ENCODE measurements at regions not wholly inside any gene's neighbourhood (a gene's known extent, or its start where the extent isn't known, plus 50 kb on each side); places are given as distances from the start of the nearest gene placed in this dataset.

GRCh38 chr13:90783273-90783672 is 564.2 kb upstream of the MIR17HG start:
- H3K27me3 ChIP-seq (ENCODE audit: insufficient read depth, insufficient read length), result no peaks in the 10 kb centered on the region
- DNase-seq (ENCODE audit: low read depth, low spot score), result no peak
- H3K9ac ChIP-seq (ENCODE audit: insufficient read length, low read depth), result no peak overlapping the region
- H3K36me3 ChIP-seq (ENCODE audit: insufficient read depth, insufficient read length, low read length), result no peaks in the 10 kb centered on the region
- H3K4me1 ChIP-seq (ENCODE audit: insufficient read depth, insufficient read length), result no peaks in the 10 kb centered on the region
- H3K4me3 ChIP-seq (ENCODE audit: insufficient read length, low read depth), result no peak overlapping the region
- no peaks in the 10 kb centered on the region for H3K9me3 ChIP-seq (ENCODE audit: insufficient read depth, low read length)
- TF ChIP-seq SUZ12 (IDR thresholded peaks at IDR 0.05; ENCODE audit: extremely low read depth, insufficient read depth, insufficient read length) (no peak), ZNF274 (IDR thresholded peaks at IDR 0.05; ENCODE audit: low read depth, low read length) (no peak), YY1 (IDR thresholded peaks at IDR 0.05; ENCODE audit: insufficient read depth, insufficient read length) (no peak)

- DNase-seq (ENCODE audit: low read depth, low spot score), result no peak
- Histone ChIP-seq H3K4me3 (ENCODE audit: insufficient read length, low read depth) (no peak overlapping the region), H3K9ac (ENCODE audit: insufficient read length, low read depth) (no peak overlapping the region), H3K4me1 (ENCODE audit: insufficient read depth, insufficient read length) (no peaks in the 10 kb centered on the region), H3K9me3 (ENCODE audit: insufficient read depth, low read length) (no peaks in the 10 kb centered on the region), H3K36me3 (ENCODE audit: insufficient read depth, insufficient read length, low read length) (no peaks in the 10 kb centered on the region), H3K27me3 (ENCODE audit: insufficient read depth, insufficient read length) (no peaks in the 10 kb centered on the region)
- TF ChIP-seq SUZ12 (IDR thresholded peaks at IDR 0.05; ENCODE audit: extremely low read depth, insufficient read depth, insufficient read length) (no peak), ZNF274 (IDR thresholded peaks at IDR 0.05; ENCODE audit: low read depth, low read length) (no peak), YY1 (IDR thresholded peaks at IDR 0.05; ENCODE audit: insufficient read depth, insufficient read length) (no peak)
Observed at GRCh38 chr13:90787007-90787406, 560.5 kb upstream of the MIR17HG start.

- Histone ChIP-seq H3K9ac (ENCODE audit: insufficient read length, low read depth) (no peak overlapping the region), H3K27me3 (ENCODE audit: insufficient read depth, insufficient read length) (no peaks in the 10 kb centered on the region), H3K4me1 (ENCODE audit: insufficient read depth, insufficient read length) (no peaks in the 10 kb centered on the region), H3K9me3 (ENCODE audit: insufficient read depth, low read length) (no peaks in the 10 kb centered on the region), H3K36me3 (ENCODE audit: insufficient read depth, insufficient read length, low read length) (no peaks in the 10 kb centered on the region), H3K4me3 (ENCODE audit: insufficient read length, low read depth) (no peak overlapping the region)
- DNase-seq (ENCODE audit: low read depth, low spot score), result no peak
- TF ChIP-seq SUZ12 (IDR thresholded peaks at IDR 0.05; ENCODE audit: extremely low read depth, insufficient read depth, insufficient read length) (no peak), ZNF274 (IDR thresholded peaks at IDR 0.05; ENCODE audit: low read depth, low read length) (no peak), YY1 (IDR thresholded peaks at IDR 0.05; ENCODE audit: insufficient read depth, insufficient read length) (no peak)
Observed at GRCh38 chr13:90792335-90792734, 555.2 kb upstream of the MIR17HG start.

- H3K4me1 ChIP-seq (ENCODE audit: insufficient read depth, insufficient read length), result no peaks in the 10 kb centered on the region
Observed at GRCh38 chr13:90793261-90793820, 554.1 kb upstream of the MIR17HG start.

GRCh38 chr13:90796474-90796873 is 551.0 kb upstream of the MIR17HG start:
- Histone ChIP-seq H3K27me3 (ENCODE audit: insufficient read depth, insufficient read length) (no peaks in the 10 kb centered on the region), H3K36me3 (ENCODE audit: insufficient read depth, insufficient read length, low read length) (no peaks in the 10 kb centered on the region), H3K4me1 (ENCODE audit: insufficient read depth, insufficient read length) (no peaks in the 10 kb centered on the region), H3K9ac (ENCODE audit: insufficient read length, low read depth) (no peak overlapping the region), H3K4me3 (ENCODE audit: insufficient read length, low read depth) (no peak overlapping the region), H3K9me3 (ENCODE audit: insufficient read depth, low read length) (no peaks in the 10 kb centered on the region)
- no peak for DNase-seq (ENCODE audit: low read depth, low spot score)
- TF ChIP-seq YY1 (IDR thresholded peaks at IDR 0.05; ENCODE audit: insufficient read depth, insufficient read length) (no peak), SUZ12 (IDR thresholded peaks at IDR 0.05; ENCODE audit: extremely low read depth, insufficient read depth, insufficient read length) (no peak), ZNF274 (IDR thresholded peaks at IDR 0.05; ENCODE audit: low read depth, low read length) (no peak)

More at GRCh38 chr13:90793261-90793820, 554.1 kb upstream of the MIR17HG start:
- no peak overlapping the region for H3K4me3 ChIP-seq (ENCODE audit: insufficient read length, low read depth)
- H3K9me3 ChIP-seq (ENCODE audit: insufficient read depth, low read length), result no peaks in the 10 kb centered on the region
- TF ChIP-seq SUZ12 (IDR thresholded peaks at IDR 0.05; ENCODE audit: extremely low read depth, insufficient read depth, insufficient read length), result no peak
- TF ChIP-seq YY1 (IDR thresholded peaks at IDR 0.05; ENCODE audit: insufficient read depth, insufficient read length), result no peak
- no peak for TF ChIP-seq ZNF274 (IDR thresholded peaks at IDR 0.05; ENCODE audit: low read depth, low read length)
- no peaks in the 10 kb centered on the region for H3K36me3 ChIP-seq (ENCODE audit: insufficient read depth, insufficient read length, low read length)
- no peak overlapping the region for H3K9ac ChIP-seq (ENCODE audit: insufficient read length, low read depth)
- no peak for DNase-seq (ENCODE audit: low read depth, low spot score)
- H3K27me3 ChIP-seq (ENCODE audit: insufficient read depth, insufficient read length), result no peaks in the 10 kb centered on the region

GRCh38 chr13:90797335-90797734 is 550.2 kb upstream of the MIR17HG start:
- H3K27me3 ChIP-seq (ENCODE audit: insufficient read depth, insufficient read length), result no peaks in the 10 kb centered on the region
- H3K9me3 ChIP-seq (ENCODE audit: insufficient read depth, low read length), result no peaks in the 10 kb centered on the region
- TF ChIP-seq YY1 (IDR thresholded peaks at IDR 0.05; ENCODE audit: insufficient read depth, insufficient read length) (no peak), SUZ12 (IDR thresholded peaks at IDR 0.05; ENCODE audit: extremely low read depth, insufficient read depth, insufficient read length) (no peak), ZNF274 (IDR thresholded peaks at IDR 0.05; ENCODE audit: low read depth, low read length) (no peak)
- no peaks in the 10 kb centered on the region for H3K4me1 ChIP-seq (ENCODE audit: insufficient read depth, insufficient read length)
- no peaks in the 10 kb centered on the region for H3K36me3 ChIP-seq (ENCODE audit: insufficient read depth, insufficient read length, low read length)
- no peak for DNase-seq (ENCODE audit: low read depth, low spot score)
- H3K9ac ChIP-seq (ENCODE audit: insufficient read length, low read depth), result no peak overlapping the region
- no peak overlapping the region for H3K4me3 ChIP-seq (ENCODE audit: insufficient read length, low read depth)

- Histone ChIP-seq H3K9ac (ENCODE audit: insufficient read length, low read depth) (no peak overlapping the region), H3K4me3 (ENCODE audit: insufficient read length, low read depth) (no peak overlapping the region), H3K4me1 (ENCODE audit: insufficient read depth, insufficient read length) (no peaks in the 10 kb centered on the region), H3K27me3 (ENCODE audit: insufficient read depth, insufficient read length) (no peaks in the 10 kb centered on the region), H3K36me3 (ENCODE audit: insufficient read depth, insufficient read length, low read length) (no peaks in the 10 kb centered on the region), H3K9me3 (ENCODE audit: insufficient read depth, low read length) (no peaks in the 10 kb centered on the region)
- TF ChIP-seq SUZ12 (IDR thresholded peaks at IDR 0.05; ENCODE audit: extremely low read depth, insufficient read depth, insufficient read length) (no peak), ZNF274 (IDR thresholded peaks at IDR 0.05; ENCODE audit: low read depth, low read length) (no peak), YY1 (IDR thresholded peaks at IDR 0.05; ENCODE audit: insufficient read depth, insufficient read length) (no peak)
- no peak for DNase-seq (ENCODE audit: low read depth, low spot score)
Observed at GRCh38 chr13:90798381-90798780, 549.1 kb upstream of the MIR17HG start.
